ENCODE measurements at regions not wholly inside any gene's neighbourhood (a gene's known extent, or its start where the extent isn't known, plus 50 kb on each side); places are given as distances from the start of the nearest gene placed in this dataset.

DNA sequence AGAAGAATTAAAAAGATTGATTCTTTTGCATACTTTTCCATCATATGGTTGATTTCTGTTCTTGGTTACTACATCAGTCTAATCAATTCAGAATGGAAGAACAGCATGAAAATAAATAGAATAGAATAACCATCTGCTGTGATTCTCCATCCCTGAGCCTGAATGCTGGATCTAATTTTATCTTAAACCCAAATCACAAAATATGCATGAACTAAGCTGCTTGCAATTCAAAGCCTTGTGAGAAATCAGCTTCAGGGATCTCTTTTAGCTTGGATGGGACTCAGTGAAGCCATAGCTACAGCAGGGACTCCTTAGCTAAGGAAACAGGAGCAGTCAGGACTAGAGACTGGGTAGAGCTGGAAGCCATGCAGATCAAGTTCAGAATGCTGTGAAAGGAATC, 74.1 kb downstream of the TPBG start:
- no peak for DNase-seq
- Histone ChIP-seq H3K4me1 (no peaks in the 10 kb centered on the region), H3K27ac (no peak overlapping the region), H3K9me3 (no peaks in the 10 kb centered on the region), H3K27me3 (no peaks in the 10 kb centered on the region), H3K4me3 (no peak overlapping the region), H3K36me3 (no peaks in the 10 kb centered on the region)
- TF ChIP-seq POLR2A (IDR thresholded peaks at IDR 0.05) (no peak), EP300 (IDR thresholded peaks at IDR 0.05) (no peak)
- TF ChIP-seq, protein P1, sequence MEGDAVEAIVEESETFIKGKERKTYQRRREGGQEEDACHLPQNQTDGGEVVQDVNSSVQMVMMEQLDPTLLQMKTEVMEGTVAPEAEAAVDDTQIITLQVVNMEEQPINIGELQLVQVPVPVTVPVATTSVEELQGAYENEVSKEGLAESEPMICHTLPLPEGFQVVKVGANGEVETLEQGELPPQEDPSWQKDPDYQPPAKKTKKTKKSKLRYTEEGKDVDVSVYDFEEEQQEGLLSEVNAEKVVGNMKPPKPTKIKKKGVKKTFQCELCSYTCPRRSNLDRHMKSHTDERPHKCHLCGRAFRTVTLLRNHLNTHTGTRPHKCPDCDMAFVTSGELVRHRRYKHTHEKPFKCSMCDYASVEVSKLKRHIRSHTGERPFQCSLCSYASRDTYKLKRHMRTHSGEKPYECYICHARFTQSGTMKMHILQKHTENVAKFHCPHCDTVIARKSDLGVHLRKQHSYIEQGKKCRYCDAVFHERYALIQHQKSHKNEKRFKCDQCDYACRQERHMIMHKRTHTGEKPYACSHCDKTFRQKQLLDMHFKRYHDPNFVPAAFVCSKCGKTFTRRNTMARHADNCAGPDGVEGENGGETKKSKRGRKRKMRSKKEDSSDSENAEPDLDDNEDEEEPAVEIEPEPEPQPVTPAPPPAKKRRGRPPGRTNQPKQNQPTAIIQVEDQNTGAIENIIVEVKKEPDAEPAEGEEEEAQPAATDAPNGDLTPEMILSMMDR (IDR thresholded peaks at IDR 0.05): no peak
- intact Hi-C loops (cut with DNase I; ENCODE audit: low total_unique reads): no loop called here

DNA sequence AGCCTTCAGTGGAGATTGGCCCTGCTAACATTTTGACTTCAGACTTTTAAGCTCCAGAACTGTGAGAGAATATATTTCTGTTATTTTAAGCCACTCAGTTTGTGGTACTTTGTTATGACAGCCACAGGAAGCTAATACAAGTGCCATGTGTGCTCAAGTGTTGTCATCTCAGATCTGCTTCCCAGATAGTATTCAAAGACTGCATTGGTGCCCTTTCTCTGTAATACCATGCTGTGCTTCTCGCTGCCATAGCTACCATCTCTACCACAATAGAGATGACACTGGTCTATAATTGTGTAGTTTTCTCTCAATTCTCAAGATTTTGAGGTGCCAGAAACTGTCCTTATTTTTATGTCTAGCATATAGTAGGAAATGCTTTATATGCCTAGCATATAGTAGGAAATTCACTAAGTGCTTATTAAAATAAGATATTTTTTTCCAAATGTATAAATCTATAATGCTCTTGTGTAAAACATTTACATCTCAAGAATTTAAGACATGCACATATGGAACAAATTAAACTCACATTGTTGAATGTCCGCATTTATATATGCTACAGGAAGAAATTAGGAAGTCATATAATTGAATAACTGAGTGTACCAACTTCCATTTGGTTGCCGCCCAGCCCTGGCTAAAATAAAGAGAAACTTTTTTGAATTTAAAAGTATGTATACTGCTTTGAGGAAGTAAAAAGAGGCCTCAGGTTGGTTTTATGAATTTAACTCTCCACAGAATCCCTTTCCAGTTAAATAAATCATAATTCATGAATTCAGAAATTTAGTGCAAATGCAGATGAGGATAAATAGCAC, 77.6 kb downstream of the TPBG start:
- 81 to 91% (median 86%) methylated on average over 3 of the region's 3 CpGs for WGBS, 5 donors
- H3K4me1 ChIP-seq: no peaks in the 10 kb centered on the region
- H3K27me3 ChIP-seq: no peaks in the 10 kb centered on the region
- intact Hi-C loops (cut with DNase I; ENCODE audit: low total_unique reads): no loop called here
- H3K9me3 ChIP-seq: no peaks in the 10 kb centered on the region
- DNase-seq: no peak
- no peaks in the 10 kb centered on the region for H3K36me3 ChIP-seq
- TF ChIP-seq POLR2A (IDR thresholded peaks at IDR 0.05): no peak
- TF ChIP-seq, protein P1 (IDR thresholded peaks at IDR 0.05): no peak
- no peak for TF ChIP-seq EP300 (IDR thresholded peaks at IDR 0.05)
- H3K4me3 ChIP-seq: no peak overlapping the region
- H3K27ac ChIP-seq: no peak overlapping the region

DNA sequence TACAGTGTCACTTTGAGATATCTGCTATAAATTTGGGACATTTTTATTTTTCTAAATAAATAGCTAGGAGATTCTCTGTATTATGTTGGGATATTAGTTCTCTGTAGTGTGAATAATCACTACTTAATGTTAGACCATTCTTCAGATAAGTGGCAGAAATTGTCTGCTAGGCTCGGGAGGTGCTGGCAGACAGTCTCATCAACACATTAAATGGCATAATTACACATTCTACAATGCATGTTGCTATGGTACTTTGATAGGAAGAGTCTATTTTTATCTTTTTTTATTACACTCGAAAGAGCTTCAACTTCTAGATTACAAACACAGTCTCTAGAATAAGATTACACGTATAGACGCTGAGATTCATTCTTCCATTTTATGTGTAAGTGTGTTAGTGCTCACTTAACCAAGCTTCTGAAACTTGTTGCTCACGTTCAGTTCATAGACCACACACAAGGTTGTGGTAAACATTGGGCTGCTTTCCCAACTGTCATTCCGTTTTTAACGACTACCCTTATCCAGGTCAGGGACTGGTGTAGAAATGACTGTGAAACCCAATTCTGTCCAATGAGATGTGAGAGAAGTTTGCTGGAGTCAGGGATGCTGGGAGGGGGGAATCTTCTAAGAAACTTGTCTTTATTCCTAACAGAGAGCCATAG, 78.6 kb downstream of the TPBG start:
- WGBS, 5 donors: 72 to 79% (median 79%) methylated on average over 7 of the region's 7 CpGs
- Histone ChIP-seq H3K9me3 (no peaks in the 10 kb centered on the region), H3K27ac (no peak overlapping the region), H3K36me3 (no peaks in the 10 kb centered on the region), H3K4me3 (no peak overlapping the region), H3K4me1 (no peaks in the 10 kb centered on the region), H3K27me3 (no peaks in the 10 kb centered on the region)
- intact Hi-C loops (cut with DNase I; ENCODE audit: low total_unique reads): no loop called here
- DNase-seq: no peak
- TF ChIP-seq EP300 (IDR thresholded peaks at IDR 0.05) (no peak), POLR2AphosphoS5 (IDR thresholded peaks at IDR 0.05) (no peak), POLR2A (IDR thresholded peaks at IDR 0.05) (no peak)
- TF ChIP-seq, protein P1 (IDR thresholded peaks at IDR 0.05): no peak

DNA sequence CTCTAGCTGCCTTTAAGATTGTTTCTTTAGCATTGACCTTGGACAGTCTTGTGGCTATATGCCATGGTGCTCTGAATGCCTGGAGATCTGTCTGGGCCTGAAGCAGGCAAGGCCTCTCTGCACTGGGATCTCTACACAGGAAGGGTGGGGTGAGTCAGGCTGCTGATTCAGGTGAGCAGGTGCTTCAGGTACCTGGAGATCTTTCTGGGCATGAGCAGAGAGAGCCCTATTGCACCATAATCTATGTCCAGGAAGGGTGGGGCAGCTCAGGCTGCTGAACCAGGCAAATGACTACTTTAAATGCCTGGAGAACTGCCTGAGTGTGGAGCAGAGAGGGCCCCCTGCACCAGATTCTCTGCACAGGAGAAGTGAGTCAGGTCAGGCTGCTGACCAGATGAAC, 94.5 kb downstream of the TPBG start:
- TF ChIP-seq POLR2AphosphoS5 (IDR thresholded peaks at IDR 0.05) (no peak), POLR2A (IDR thresholded peaks at IDR 0.05) (no peak), EP300 (IDR thresholded peaks at IDR 0.05) (no peak)
- TF ChIP-seq, protein P1 (IDR thresholded peaks at IDR 0.05): no peak
- Histone ChIP-seq H3K36me3 (no peaks in the 10 kb centered on the region), H3K9me3 (peaks cover 0 to 26% (median 4%) of the 10 kb centered on the region in 4 donors), H3K27me3 (no peaks in the 10 kb centered on the region), H3K4me3 (no peak overlapping the region), H3K4me1 (no peaks in the 10 kb centered on the region), H3K27ac (no peak overlapping the region)
- intact Hi-C loops (cut with DNase I; ENCODE audit: low total_unique reads): no loop called here
- no peak for DNase-seq
